ENCODE measurements at regions not wholly inside any gene's neighbourhood (a gene's known extent, or its start where the extent isn't known, plus 50 kb on each side); places are given as distances from the start of the nearest gene placed in this dataset.

DNA sequence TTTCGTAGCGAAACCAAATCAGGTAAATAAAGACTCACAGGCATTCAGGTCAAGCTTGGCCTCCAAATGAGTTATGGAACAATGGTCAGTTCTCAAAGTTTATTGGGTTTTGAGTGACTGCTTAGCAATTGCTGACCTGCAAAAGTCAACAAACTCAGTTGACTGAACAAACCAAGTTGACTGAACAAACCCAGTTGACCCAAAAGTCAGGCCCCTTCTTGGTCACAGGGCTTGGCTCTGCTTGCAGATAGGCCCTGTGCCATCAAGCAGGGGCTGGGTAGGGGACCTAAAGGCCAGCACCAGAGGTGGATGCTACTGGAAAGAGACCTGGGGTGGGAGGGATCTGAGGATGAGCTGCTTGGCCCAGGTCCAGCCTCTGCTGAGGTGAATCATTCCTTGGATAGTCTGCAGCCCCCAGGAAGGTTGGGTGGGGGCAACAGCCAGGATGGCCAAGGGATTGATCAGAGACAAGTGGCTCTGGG lies 64.6 kb downstream of the GADD45G start:
- no peak for TF ChIP-seq CTCF (IDR thresholded peaks at IDR 0.05; ENCODE audit: low read length)
- no peak for TF ChIP-seq EZH2phosphoT487 (IDR thresholded peaks at IDR 0.05; ENCODE audit: low read length)
